OCI-LY1 (cell line): ENCODE measurements at regions not wholly inside any gene's neighbourhood (a gene's known extent, or its start where the extent isn't known, plus 50 kb on each side); places are given as distances from the start of the nearest gene placed in this dataset.

ENCODE experiments used
- CTCF ChIP-seq: fragments of 200-600 bp; sonication (generic), shearing (Covaris generic); IDR thresholded peaks from 2 replicates; pipeline ENCODE4 v1.5.1; 2017; ENCODE audit warnings: mild to moderate bottlenecking, antibody characterized with exemption, low read length, moderate library complexity, mixed read lengths
- EZH2 ChIP-seq: fragments of 200-600 bp; sonication (generic), shearing (Covaris generic); IDR thresholded peaks from 2 replicates; pipeline ENCODE4 v1.8.0; 2017; ENCODE audit warnings: borderline replicate concordance, mixed run types, mild to moderate bottlenecking, antibody characterized with exemption, low read length, moderate library complexity, mixed read lengths

- peak; percentile 7; the same call in 1 of the 2 replicates for TF ChIP-seq CTCF
- TF ChIP-seq EZH2 = no peak
Measured at GRCh38 chr13:34421347-34421719, 520.7 kb upstream of the NBEA start.
